ENCODE measurements at regions not wholly inside any gene's neighbourhood (a gene's known extent, or its start where the extent isn't known, plus 50 kb on each side); places are given as distances from the start of the nearest gene placed in this dataset.
"Not testable (repeated sequence)": the region's sequence is repeated elsewhere in the genome, so short reads cannot be mapped to it uniquely, and the experiment has no call there.

GRCh38 chr6:25136854-25137253, 142.3 kb upstream of the CARMIL1 start:
- Mint-ChIP-seq H3K27me3 (no peaks in the 10 kb centered on the region), H3K36me3 (peaks cover 8 to 52% (median 26%) of the 10 kb centered on the region in 5 donors), H3K4me3 (peak overlapping the region; percentile 84 to 98 (median 92)), H3K4me1 (peaks cover 28 to 58% (median 37%) of the 10 kb centered on the region in 7 donors), H3K9me3 (peaks cover 0 to 15% (median 7%) of the 10 kb centered on the region in 11 donors), H3K27ac (peak overlapping the region; percentile 87 to 97 (median 96))
- peak overlapping the region; percentile 61 for H3K4me3 ChIP-seq (ENCODE audit: low read length)
- no peak for ATAC-seq
- H3K9me3 ChIP-seq (ENCODE audit: control insufficient read depth in 2 of 3, low read length in 3 of 3): no peaks in the 10 kb centered on the region
- ChIA-PET POLR2A (interaction anchor here (1.2 kb wide), 1 partner anchor 101 kb away, joined by 3 read pairs; no protein-coding TSS in a partner anchor), CTCF (no interaction called here)
- H3K4me1 ChIP-seq (ENCODE audit: control insufficient read depth in 2 of 2, insufficient read depth in 2 of 2, low read length in 2 of 2): peaks cover 12 to 24% of the 10 kb centered on the region in 2 donors
- no peak for DNase-seq
- H3K36me3 ChIP-seq (ENCODE audit: control insufficient read depth in 2 of 3, insufficient read depth in 3 of 3, low read length in 3 of 3): no peaks in the 10 kb centered on the region
- intact Hi-C loops (cut with micrococcal nuclease): loop anchor here (2.0 to 10.0 kb wide), 10 partner anchors 18 to 885 kb away; partner anchors contain the start of genes TRIM38 (in 2 of the 2) and MRS2 (in 1 of the 2)
- peak overlapping the region; percentile 76 for H3K27ac ChIP-seq (ENCODE audit: low read depth, low read length)
- H3K27me3 ChIP-seq (ENCODE audit: control insufficient read depth in 2 of 2, insufficient read depth in 2 of 2, low read length in 2 of 2): no peaks in the 10 kb centered on the region

GRCh38 chr6:25137480-25137879, 141.7 kb upstream of the CARMIL1 start:
- H3K27ac ChIP-seq (ENCODE audit: low read depth, low read length): peak overlapping the region; percentile 76
- peak overlapping the region; percentile 87 to 97 (median 96) for H3K27ac Mint-ChIP-seq
- POLR2A ChIA-PET: interaction anchor here (0.6 to 2.4 kb wide), 7 partner anchors 8 to 416 kb away, joined by 3 to 8 read pairs (median 4); no protein-coding TSS in a partner anchor
- H3K36me3 Mint-ChIP-seq: peaks cover 7 to 49% (median 24%) of the 10 kb centered on the region in 5 donors
- CTCF ChIA-PET: no interaction called here
- H3K4me3 Mint-ChIP-seq: peak overlapping the region; percentile 84 to 98 (median 92)
- intact Hi-C loops (cut with micrococcal nuclease): loop anchor here (2.0 to 10.0 kb wide), 10 partner anchors 19 to 885 kb away; partner anchors contain the start of genes TRIM38 (in 2 of the 2) and MRS2 (in 1 of the 2)
- H3K9me3 Mint-ChIP-seq: peaks cover 0 to 13% (median 6%) of the 10 kb centered on the region in 11 donors
- no peaks in the 10 kb centered on the region for H3K9me3 ChIP-seq (ENCODE audit: control insufficient read depth in 2 of 3, low read length in 3 of 3)
- no peaks in the 10 kb centered on the region for H3K27me3 ChIP-seq (ENCODE audit: control insufficient read depth in 2 of 2, insufficient read depth in 2 of 2, low read length in 2 of 2)
- peaks cover 25 to 52% (median 37%) of the 10 kb centered on the region in 7 donors for H3K4me1 Mint-ChIP-seq
- H3K36me3 ChIP-seq (ENCODE audit: control insufficient read depth in 2 of 3, insufficient read depth in 3 of 3, low read length in 3 of 3): no peaks in the 10 kb centered on the region
- ATAC-seq (no peak), DNase-seq (peak in 6 of 9 donors; percentile 11 to 24 (median 17))
- peaks cover 12 to 24% of the 10 kb centered on the region in 2 donors for H3K4me1 ChIP-seq (ENCODE audit: control insufficient read depth in 2 of 2, insufficient read depth in 2 of 2, low read length in 2 of 2)
- H3K4me3 ChIP-seq (ENCODE audit: low read length): peak overlapping the region; percentile 61
- H3K27me3 Mint-ChIP-seq: no peaks in the 10 kb centered on the region

- Histone ChIP-seq H3K4me1 (ENCODE audit: control insufficient read depth in 2 of 2, insufficient read depth in 2 of 2, low read length in 2 of 2) (peaks cover 12 to 23% of the 10 kb centered on the region in 2 donors), H3K27ac (ENCODE audit: low read depth, low read length) (peak overlapping the region; percentile 76), H3K27me3 (ENCODE audit: control insufficient read depth in 2 of 2, insufficient read depth in 2 of 2, low read length in 2 of 2) (no peaks in the 10 kb centered on the region), H3K4me3 (ENCODE audit: low read length) (peak overlapping the region; percentile 61), H3K9me3 (ENCODE audit: control insufficient read depth in 2 of 3, low read length in 3 of 3) (no peaks in the 10 kb centered on the region), H3K36me3 (ENCODE audit: control insufficient read depth in 2 of 3, insufficient read depth in 3 of 3, low read length in 3 of 3) (no peaks in the 10 kb centered on the region)
- Mint-ChIP-seq H3K27me3 (no peaks in the 10 kb centered on the region), H3K9me3 (peaks cover 0 to 9% (median 2%) of the 10 kb centered on the region in 11 donors), H3K27ac (peak overlapping the region; percentile 87 to 97 (median 96)), H3K4me3 (peak overlapping the region; percentile 84 to 98 (median 92)), H3K4me1 (peaks cover 23 to 48% (median 33%) of the 10 kb centered on the region in 7 donors), H3K36me3 (peaks cover 4 to 47% (median 20%) of the 10 kb centered on the region in 5 donors)
- ChIA-PET POLR2A (interaction anchor here (0.6 to 2.4 kb wide), 10 partner anchors 8 to 889 kb away, joined by 3 to 8 read pairs (median 4); a partner anchor contains a TSS), CTCF (no interaction called here)
- DNase-seq (peak in 1 of 9 donors; percentile 51), ATAC-seq (no peak)
- intact Hi-C loops (cut with micrococcal nuclease): loop anchor here (1.0 to 10.0 kb wide), 16 partner anchors 8 to 884 kb away; partner anchors contain the start of genes TRIM38 (in 2 of the 2) and MRS2 (in 1 of the 2)
Measured at GRCh38 chr6:25137916-25138232, 141.3 kb upstream of the CARMIL1 start.

GRCh38 chr6:25138233-25138933, 140.8 kb upstream of the CARMIL1 start:
- peak overlapping the region; percentile 84 to 98 (median 92) for H3K4me3 Mint-ChIP-seq
- Histone ChIP-seq H3K27me3 (ENCODE audit: control insufficient read depth in 2 of 2, insufficient read depth in 2 of 2, low read length in 2 of 2) (no peaks in the 10 kb centered on the region), H3K27ac (ENCODE audit: low read depth, low read length) (peak overlapping the region; percentile 76), H3K9me3 (ENCODE audit: control insufficient read depth in 2 of 3, low read length in 3 of 3) (no peaks in the 10 kb centered on the region), H3K36me3 (ENCODE audit: control insufficient read depth in 2 of 3, insufficient read depth in 3 of 3, low read length in 3 of 3) (no peaks in the 10 kb centered on the region), H3K4me1 (ENCODE audit: control insufficient read depth in 2 of 2, insufficient read depth in 2 of 2, low read length in 2 of 2) (peaks cover 12 to 17% of the 10 kb centered on the region in 2 donors), H3K4me3 (ENCODE audit: low read length) (peak overlapping the region; percentile 61)
- peak; percentile 94 for ATAC-seq
- H3K4me1 Mint-ChIP-seq: peaks cover 22 to 44% (median 28%) of the 10 kb centered on the region in 7 donors
- H3K9me3 Mint-ChIP-seq: peaks cover 0 to 3% (median under 1%) of the 10 kb centered on the region in 11 donors
- peak overlapping the region; percentile 87 to 97 (median 96) for H3K27ac Mint-ChIP-seq
- H3K27me3 Mint-ChIP-seq: no peaks in the 10 kb centered on the region
- peaks cover 3 to 44% (median 15%) of the 10 kb centered on the region in 5 donors for H3K36me3 Mint-ChIP-seq
- ChIA-PET POLR2A (interaction anchor here (0.6 to 2.4 kb wide), 17 partner anchors 8 to 888 kb away, joined by 3 to 8 read pairs (median 4); partner anchors contain the start of genes ACOT13 and TDP2), CTCF (no interaction called here)
- intact Hi-C loops (cut with micrococcal nuclease): loop anchor here (1.0 to 10.0 kb wide), 16 partner anchors 8 to 884 kb away; partner anchors contain the start of genes TRIM38 (in 2 of the 2) and MRS2 (in 1 of the 2)
- DNase-seq: peak; percentile 14 to 67 (median 60)

GRCh38 chr6:25138934-25139415, 140.2 kb upstream of the CARMIL1 start:
- peaks cover 12 to 15% of the 10 kb centered on the region in 2 donors for H3K4me1 ChIP-seq (ENCODE audit: control insufficient read depth in 2 of 2, insufficient read depth in 2 of 2, low read length in 2 of 2)
- no peaks in the 10 kb centered on the region for H3K27me3 ChIP-seq (ENCODE audit: control insufficient read depth in 2 of 2, insufficient read depth in 2 of 2, low read length in 2 of 2)
- peak overlapping the region; percentile 61 for H3K4me3 ChIP-seq (ENCODE audit: low read length)
- Mint-ChIP-seq H3K4me1 (peaks cover 21 to 50% (median 26%) of the 10 kb centered on the region in 7 donors), H3K27ac (peak overlapping the region; percentile 87 to 97 (median 96)), H3K27me3 (no peaks in the 10 kb centered on the region), H3K9me3 (peaks cover 0 to 2% (median 0%) of the 10 kb centered on the region in 11 donors), H3K36me3 (peaks cover 3 to 41% (median 12%) of the 10 kb centered on the region in 5 donors), H3K4me3 (peak overlapping the region; percentile 84 to 98 (median 92))
- peak overlapping the region; percentile 76 for H3K27ac ChIP-seq (ENCODE audit: low read depth, low read length)
- ATAC-seq (no peak), DNase-seq (peak in 3 of 9 donors; percentile 1 to 30 (median 21))
- POLR2A ChIA-PET: interaction anchor here (0.7 to 2.4 kb wide), 12 partner anchors 10 to 888 kb away, joined by 3 to 8 read pairs (median 4); partner anchors contain the start of genes ACOT13 and TDP2
- CTCF ChIA-PET: no interaction called here
- H3K36me3 ChIP-seq (ENCODE audit: control insufficient read depth in 2 of 3, insufficient read depth in 3 of 3, low read length in 3 of 3): no peaks in the 10 kb centered on the region
- intact Hi-C loops (cut with micrococcal nuclease): loop anchor here (1.0 to 10.0 kb wide), 16 partner anchors 9 to 883 kb away; partner anchors contain the start of genes TRIM38 (in 2 of the 2) and MRS2 (in 1 of the 2)
- H3K9me3 ChIP-seq (ENCODE audit: control insufficient read depth in 2 of 3, low read length in 3 of 3): no peaks in the 10 kb centered on the region

GRCh38 chr6:25139608-25140007, 139.6 kb upstream of the CARMIL1 start:
- CTCF ChIA-PET; H3K9me3 ChIP-seq (ENCODE audit: control insufficient read depth in 2 of 3, low read length in 3 of 3); H3K27me3 ChIP-seq (ENCODE audit: control insufficient read depth in 2 of 2, insufficient read depth in 2 of 2, low read length in 2 of 2); H3K36me3 ChIP-seq (ENCODE audit: control insufficient read depth in 2 of 3, insufficient read depth in 3 of 3, low read length in 3 of 3); H3K9me3 Mint-ChIP-seq; DNase-seq; H3K4me3 ChIP-seq (ENCODE audit: low read length); H3K27ac ChIP-seq (ENCODE audit: low read depth, low read length); ATAC-seq; H3K27me3 Mint-ChIP-seq: not testable (repeated sequence)
- Mint-ChIP-seq H3K4me1 (peaks cover 21 to 52% (median 26%) of the 10 kb centered on the region in 7 donors), H3K36me3 (peaks cover 3 to 35% (median 12%) of the 10 kb centered on the region in 5 donors), H3K4me3 (peak overlapping the region in 3 of 10 donors; percentile 91 to 95 (median 91)), H3K27ac (peak overlapping the region in 3 of 9 donors; percentile 37 to 97 (median 96))
- peaks cover 12 to 15% of the 10 kb centered on the region in 2 donors for H3K4me1 ChIP-seq (ENCODE audit: control insufficient read depth in 2 of 2, insufficient read depth in 2 of 2, low read length in 2 of 2)
- POLR2A ChIA-PET: interaction anchor here (1.2 to 2.4 kb wide), 4 partner anchors 17 to 418 kb away, joined by 4 to 8 read pairs (median 4); no protein-coding TSS in a partner anchor
- intact Hi-C loops (cut with micrococcal nuclease): loop anchor here (2.0 to 10.0 kb wide), 13 partner anchors 21 to 883 kb away; partner anchors contain the start of genes TRIM38 (in 2 of the 2) and MRS2 (in 1 of the 2)
